ENCODE measurements at regions not wholly inside any gene's neighbourhood (a gene's known extent, or its start where the extent isn't known, plus 50 kb on each side); places are given as distances from the start of the nearest gene placed in this dataset.

GRCh38 chr21:20249401-20249800, 748.8 kb upstream of the NCAM2 start:
- CTCF ChIA-PET (ENCODE audit: unreplicated experiment) = no interaction called here

GRCh38 chr21:20250337-20250736, 747.9 kb upstream of the NCAM2 start:
- no peak overlapping the region for H3K4me3 ChIP-seq (ENCODE audit: low read depth, low read length, poor library complexity, severe bottlenecking)
- H2AFZ ChIP-seq (ENCODE audit: low read length) = no peak overlapping the region
- intact Hi-C loops (cut with micrococcal nuclease; ENCODE audit: unreplicated experiment) = no loop called here
- no peaks in the 10 kb centered on the region for H3K79me2 ChIP-seq (ENCODE audit: insufficient read depth, low read depth, low read length)
- no peaks in the 10 kb centered on the region for H4K20me1 ChIP-seq (ENCODE audit: insufficient read depth, low read length)
- no peak overlapping the region for H3K4me2 ChIP-seq (ENCODE audit: low read length)
- H3K4me1 ChIP-seq (ENCODE audit: insufficient read depth, low read length, poor library complexity, severe bottlenecking) = no peaks in the 10 kb centered on the region
- ChIA-PET POLR2A (interaction anchor here (0.7 to 0.9 kb wide), 2 partner anchors 9 to 257 kb away, joined by 3 to 5 read pairs; no protein-coding TSS in a partner anchor), CTCF (ENCODE audit: unreplicated experiment) (no interaction called here)
- no peak for TF ChIP-seq EZH2phosphoT487 (IDR thresholded peaks at IDR 0.05; ENCODE audit: borderline replicate concordance, low read depth, low read length)
- TF ChIP-seq CTCF (conservative IDR thresholded peaks at IDR 0.05; ENCODE audit: low read length) = no peak
- no peaks in the 10 kb centered on the region for H3K9me2 ChIP-seq (ENCODE audit: insufficient read depth, low read length)
- peaks cover 12% of the 10 kb centered on the region for H3K9me3 ChIP-seq (ENCODE audit: low read length)
- no peak for DNase-seq (ENCODE audit: low spot score)
- no peak overlapping the region for H3K27ac ChIP-seq (ENCODE audit: low read depth, low read length, poor library complexity, severe bottlenecking)
- no peaks in the 10 kb centered on the region for H3K36me3 ChIP-seq (ENCODE audit: insufficient read depth, low read length)
- BruUV-seq (replicated peaks) = no TSS peak

More at GRCh38 chr21:20249401-20249800, 748.8 kb upstream of the NCAM2 start:
- Histone ChIP-seq H3K36me3 (ENCODE audit: insufficient read depth, low read length) (no peaks in the 10 kb centered on the region), H2AFZ (ENCODE audit: low read length) (no peak overlapping the region), H3K4me2 (ENCODE audit: low read length) (no peak overlapping the region), H3K27ac (ENCODE audit: low read depth, low read length, poor library complexity, severe bottlenecking) (no peak overlapping the region), H3K9me2 (ENCODE audit: insufficient read depth, low read length) (no peaks in the 10 kb centered on the region), H3K4me1 (ENCODE audit: insufficient read depth, low read length, poor library complexity, severe bottlenecking) (no peaks in the 10 kb centered on the region), H3K9me3 (ENCODE audit: low read length) (peaks cover 19% of the 10 kb centered on the region), H3K79me2 (ENCODE audit: insufficient read depth, low read depth, low read length) (no peaks in the 10 kb centered on the region), H4K20me1 (ENCODE audit: insufficient read depth, low read length) (no peaks in the 10 kb centered on the region), H3K4me3 (ENCODE audit: low read depth, low read length, poor library complexity, severe bottlenecking) (no peak overlapping the region)
- DNase-seq (ENCODE audit: low spot score) = no peak
- POLR2A ChIA-PET = no interaction called here
- intact Hi-C loops (cut with micrococcal nuclease; ENCODE audit: unreplicated experiment) = no loop called here
- no TSS peak for BruUV-seq (replicated peaks)
- TF ChIP-seq CTCF (conservative IDR thresholded peaks at IDR 0.05; ENCODE audit: low read length) = no peak
- TF ChIP-seq EZH2phosphoT487 (IDR thresholded peaks at IDR 0.05; ENCODE audit: borderline replicate concordance, low read depth, low read length) = no peak

GRCh38 chr21:20253261-20253660, 744.9 kb upstream of the NCAM2 start:
- Histone ChIP-seq H3K4me2 (ENCODE audit: low read length) (no peak overlapping the region), H4K20me1 (ENCODE audit: insufficient read depth, low read length) (no peaks in the 10 kb centered on the region), H3K9me2 (ENCODE audit: insufficient read depth, low read length) (no peaks in the 10 kb centered on the region), H3K27ac (ENCODE audit: low read depth, low read length, poor library complexity, severe bottlenecking) (no peak overlapping the region), H3K4me1 (ENCODE audit: insufficient read depth, low read length, poor library complexity, severe bottlenecking) (no peaks in the 10 kb centered on the region), H3K79me2 (ENCODE audit: insufficient read depth, low read depth, low read length) (no peaks in the 10 kb centered on the region), H3K36me3 (ENCODE audit: insufficient read depth, low read length) (no peaks in the 10 kb centered on the region), H3K9me3 (ENCODE audit: low read length) (peaks cover 12% of the 10 kb centered on the region; the same call in 1 of the 2 replicates), H3K4me3 (ENCODE audit: low read depth, low read length, poor library complexity, severe bottlenecking) (no peak overlapping the region), H2AFZ (ENCODE audit: low read length) (no peak overlapping the region)
- ChIA-PET CTCF (ENCODE audit: unreplicated experiment) (no interaction called here), POLR2A (interaction anchor here (0.6 to 1.5 kb wide), 2 partner anchors 21 to 1486 kb away, joined by 3 to 4 read pairs; no protein-coding TSS in a partner anchor)
- no peak for TF ChIP-seq CTCF (conservative IDR thresholded peaks at IDR 0.05; ENCODE audit: low read length)
- intact Hi-C loops (cut with micrococcal nuclease; ENCODE audit: unreplicated experiment) = no loop called here
- no peak for DNase-seq (ENCODE audit: low spot score)
- BruUV-seq (replicated peaks) = no TSS peak

Measured in OCI-LY7 (cell line).